ENCODE measurements at regions not wholly inside any gene's neighbourhood (a gene's known extent, or its start where the extent isn't known, plus 50 kb on each side); places are given as distances from the start of the nearest gene placed in this dataset.

DNA sequence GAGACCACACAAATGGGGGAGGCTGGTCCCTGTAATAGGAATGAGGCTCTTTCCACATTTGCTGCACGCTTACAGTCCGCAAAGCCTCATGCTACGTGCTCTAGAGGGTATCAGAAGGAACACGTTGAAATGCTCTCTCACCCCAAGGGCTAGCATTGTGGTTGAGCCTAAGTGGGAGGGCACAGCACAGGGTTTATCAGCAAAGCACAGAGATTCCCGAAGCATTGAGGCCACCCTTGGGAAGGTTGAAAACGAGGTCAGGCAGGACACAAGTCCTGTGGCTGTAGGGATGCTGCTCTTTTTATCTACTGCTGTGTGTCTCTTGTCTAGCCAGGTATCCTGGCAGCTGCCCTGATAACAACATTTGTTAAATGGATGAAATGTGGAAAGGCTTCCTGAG lies 378.3 kb downstream of the EN1 start:
- no peaks in the 10 kb centered on the region for H3K9me3 Mint-ChIP-seq
- no peak overlapping the region for H3K27ac Mint-ChIP-seq
- no peak for ATAC-seq
- no peaks in the 10 kb centered on the region for H3K36me3 Mint-ChIP-seq
- no peaks in the 10 kb centered on the region for H3K4me1 ChIP-seq (ENCODE audit: control insufficient read depth in 2 of 2, insufficient read depth in 2 of 2, low read length in 2 of 2)
- no peak overlapping the region for H3K27ac ChIP-seq (ENCODE audit: low read depth, low read length)
- no peaks in the 10 kb centered on the region for H3K27me3 ChIP-seq (ENCODE audit: control insufficient read depth in 2 of 2, insufficient read depth in 2 of 2, low read length in 2 of 2)
- no peak overlapping the region for H3K4me3 Mint-ChIP-seq
- ChIA-PET POLR2A (no interaction called here), CTCF (no interaction called here)
- H3K9me3 ChIP-seq (ENCODE audit: control insufficient read depth in 2 of 3, low read length in 3 of 3): no peaks in the 10 kb centered on the region
- peaks cover 2 to 42% (median 19%) of the 10 kb centered on the region in 5 donors for H3K27me3 Mint-ChIP-seq
- DNase-seq: no peak
- no peaks in the 10 kb centered on the region for H3K36me3 ChIP-seq (ENCODE audit: control insufficient read depth in 2 of 3, insufficient read depth in 3 of 3, low read length in 3 of 3)
- no peaks in the 10 kb centered on the region for H3K4me1 Mint-ChIP-seq
- no peak overlapping the region for H3K4me3 ChIP-seq (ENCODE audit: low read length)
- intact Hi-C loops (cut with micrococcal nuclease): no loop called here

DNA sequence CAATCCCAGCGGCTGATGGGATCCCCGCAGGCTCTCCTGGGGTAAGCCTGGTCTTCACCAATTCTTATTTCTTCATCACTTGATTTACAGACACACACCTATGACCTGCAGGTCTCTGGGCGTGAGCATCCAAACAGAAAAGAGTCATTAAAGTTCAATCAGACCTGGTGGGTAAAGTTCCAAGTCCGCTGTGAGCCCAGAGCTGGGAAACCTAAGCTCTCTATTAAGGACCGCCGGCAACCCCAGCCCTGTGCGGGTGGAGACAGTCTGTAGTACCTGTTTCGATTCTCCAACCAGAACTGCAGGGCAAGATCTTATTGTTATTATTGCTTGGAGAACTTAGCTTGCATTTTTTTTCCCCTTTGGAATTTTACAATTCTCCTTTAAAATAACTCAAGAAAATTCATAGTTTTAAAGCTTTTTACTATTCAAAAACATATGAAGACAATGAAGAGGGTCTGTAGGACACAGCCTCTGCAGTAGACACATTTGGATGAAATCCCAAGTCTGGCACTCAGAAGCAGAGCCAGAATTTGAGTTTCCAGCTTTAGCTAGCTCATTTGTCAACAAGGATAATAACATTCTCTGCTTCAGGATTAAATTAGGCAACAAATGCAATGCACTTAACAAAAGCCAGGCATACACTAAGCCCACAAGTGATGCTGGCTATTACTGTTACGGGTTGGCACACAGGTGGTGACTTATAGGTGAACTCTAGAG lies 376.4 kb downstream of the INSIG2 start:
- peaks cover 2 to 55% (median 32%) of the 10 kb centered on the region in 5 donors for H3K27me3 Mint-ChIP-seq
- no peak for ATAC-seq
- Histone ChIP-seq H3K4me3 (ENCODE audit: low read length) (no peak overlapping the region), H3K4me1 (ENCODE audit: control insufficient read depth in 2 of 2, insufficient read depth in 2 of 2, low read length in 2 of 2) (no peaks in the 10 kb centered on the region), H3K27ac (ENCODE audit: low read depth, low read length) (no peak overlapping the region), H3K9me3 (ENCODE audit: control insufficient read depth in 2 of 3, low read length in 3 of 3) (no peaks in the 10 kb centered on the region), H3K27me3 (ENCODE audit: control insufficient read depth in 2 of 2, insufficient read depth in 2 of 2, low read length in 2 of 2) (no peaks in the 10 kb centered on the region), H3K36me3 (ENCODE audit: control insufficient read depth in 2 of 3, insufficient read depth in 3 of 3, low read length in 3 of 3) (no peaks in the 10 kb centered on the region)
- no peak overlapping the region for H3K4me3 Mint-ChIP-seq
- ChIA-PET POLR2A (no interaction called here), CTCF (no interaction called here)
- H3K4me1 Mint-ChIP-seq: no peaks in the 10 kb centered on the region
- no peak for DNase-seq
- H3K9me3 Mint-ChIP-seq: no peaks in the 10 kb centered on the region
- H3K27ac Mint-ChIP-seq: no peak overlapping the region
- no peaks in the 10 kb centered on the region for H3K36me3 Mint-ChIP-seq
- intact Hi-C loops (cut with micrococcal nuclease): no loop called here

GRCh38 chr2:118464046-118464445 lies 375.8 kb downstream of the INSIG2 start:
- intact Hi-C loops (cut with micrococcal nuclease): no loop called here
- Histone ChIP-seq H3K4me3 (ENCODE audit: low read length) (no peak overlapping the region), H3K27me3 (ENCODE audit: control insufficient read depth in 2 of 2, insufficient read depth in 2 of 2, low read length in 2 of 2) (peaks cover 0 to 1% of the 10 kb centered on the region in 2 donors), H3K4me1 (ENCODE audit: control insufficient read depth in 2 of 2, insufficient read depth in 2 of 2, low read length in 2 of 2) (no peaks in the 10 kb centered on the region), H3K9me3 (ENCODE audit: control insufficient read depth in 2 of 3, low read length in 3 of 3) (no peaks in the 10 kb centered on the region), H3K36me3 (ENCODE audit: control insufficient read depth in 2 of 3, insufficient read depth in 3 of 3, low read length in 3 of 3) (no peaks in the 10 kb centered on the region), H3K27ac (ENCODE audit: low read depth, low read length) (no peak overlapping the region)
- Mint-ChIP-seq H3K4me3 (no peak overlapping the region), H3K4me1 (no peaks in the 10 kb centered on the region), H3K36me3 (no peaks in the 10 kb centered on the region), H3K27ac (no peak overlapping the region), H3K9me3 (no peaks in the 10 kb centered on the region), H3K27me3 (peaks cover 1 to 52% (median 29%) of the 10 kb centered on the region in 5 donors)
- ATAC-seq (no peak), DNase-seq (no peak)
- POLR2A ChIA-PET: no interaction called here
- CTCF ChIA-PET: no interaction called here

DNA sequence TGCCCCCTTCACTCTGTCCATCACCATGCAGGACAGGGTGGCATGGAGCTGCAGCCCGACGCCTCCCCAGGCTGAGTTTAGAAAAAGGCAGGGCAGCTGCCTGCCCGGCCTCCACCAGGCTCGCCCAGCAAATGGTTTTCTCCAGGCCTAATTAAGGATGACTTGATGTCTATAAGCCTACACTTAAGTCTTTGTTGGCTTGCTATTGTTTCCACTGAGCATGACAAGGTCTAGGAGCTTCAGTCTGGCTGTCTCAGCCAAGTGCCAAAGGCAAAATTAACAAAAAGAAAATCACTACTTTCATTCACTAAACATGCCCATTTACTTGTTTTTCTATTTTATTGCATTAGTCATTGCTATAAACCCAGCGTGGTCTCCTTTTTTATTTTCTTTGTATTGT lies 372.2 kb downstream of the INSIG2 start:
- ATAC-seq: no peak
- H3K27ac ChIP-seq (ENCODE audit: low read depth, low read length): no peak overlapping the region
- Mint-ChIP-seq H3K4me1 (no peaks in the 10 kb centered on the region), H3K9me3 (no peaks in the 10 kb centered on the region), H3K27ac (no peak overlapping the region), H3K27me3 (peaks cover 0 to 58% (median 30%) of the 10 kb centered on the region in 5 donors), H3K36me3 (no peaks in the 10 kb centered on the region), H3K4me3 (no peak overlapping the region)
- no peak overlapping the region for H3K4me3 ChIP-seq (ENCODE audit: low read length)
- CTCF ChIA-PET: interaction anchor here (0.6 kb wide), 1 partner anchor 34 kb away, joined by 3 read pairs; no protein-coding TSS in a partner anchor
- no peaks in the 10 kb centered on the region for H3K36me3 ChIP-seq (ENCODE audit: control insufficient read depth in 2 of 3, insufficient read depth in 3 of 3, low read length in 3 of 3)
- H3K9me3 ChIP-seq (ENCODE audit: control insufficient read depth in 2 of 3, low read length in 3 of 3): no peaks in the 10 kb centered on the region
- H3K4me1 ChIP-seq (ENCODE audit: control insufficient read depth in 2 of 2, insufficient read depth in 2 of 2, low read length in 2 of 2): no peaks in the 10 kb centered on the region
- no peak for DNase-seq
- H3K27me3 ChIP-seq (ENCODE audit: control insufficient read depth in 2 of 2, insufficient read depth in 2 of 2, low read length in 2 of 2): peaks cover 0 to 3% of the 10 kb centered on the region in 2 donors
- intact Hi-C loops (cut with micrococcal nuclease): no loop called here
- POLR2A ChIA-PET: no interaction called here

GRCh38 chr2:118459426-118459825 lies 371.2 kb downstream of the INSIG2 start:
- intact Hi-C loops (cut with micrococcal nuclease): no loop called here
- ChIA-PET CTCF (no interaction called here), POLR2A (interaction anchor here (0.7 kb wide), 1 partner anchor 427 kb away, joined by 3 read pairs; no protein-coding TSS in a partner anchor)
- Histone ChIP-seq H3K4me1 (ENCODE audit: control insufficient read depth in 2 of 2, insufficient read depth in 2 of 2, low read length in 2 of 2) (no peaks in the 10 kb centered on the region), H3K27me3 (ENCODE audit: control insufficient read depth in 2 of 2, insufficient read depth in 2 of 2, low read length in 2 of 2) (peaks cover 0 to 3% of the 10 kb centered on the region in 2 donors), H3K9me3 (ENCODE audit: control insufficient read depth in 2 of 3, low read length in 3 of 3) (no peaks in the 10 kb centered on the region), H3K36me3 (ENCODE audit: control insufficient read depth in 2 of 3, insufficient read depth in 3 of 3, low read length in 3 of 3) (no peaks in the 10 kb centered on the region), H3K27ac (ENCODE audit: low read depth, low read length) (no peak overlapping the region), H3K4me3 (ENCODE audit: low read length) (no peak overlapping the region)
- Mint-ChIP-seq H3K4me3 (no peak overlapping the region), H3K36me3 (no peaks in the 10 kb centered on the region), H3K4me1 (no peaks in the 10 kb centered on the region), H3K9me3 (peaks cover 0 to 2% (median 0%) of the 10 kb centered on the region in 11 donors), H3K27me3 (peaks cover 0 to 61% (median 30%) of the 10 kb centered on the region in 5 donors), H3K27ac (no peak overlapping the region)
- ATAC-seq (no peak), DNase-seq (no peak)

DNA sequence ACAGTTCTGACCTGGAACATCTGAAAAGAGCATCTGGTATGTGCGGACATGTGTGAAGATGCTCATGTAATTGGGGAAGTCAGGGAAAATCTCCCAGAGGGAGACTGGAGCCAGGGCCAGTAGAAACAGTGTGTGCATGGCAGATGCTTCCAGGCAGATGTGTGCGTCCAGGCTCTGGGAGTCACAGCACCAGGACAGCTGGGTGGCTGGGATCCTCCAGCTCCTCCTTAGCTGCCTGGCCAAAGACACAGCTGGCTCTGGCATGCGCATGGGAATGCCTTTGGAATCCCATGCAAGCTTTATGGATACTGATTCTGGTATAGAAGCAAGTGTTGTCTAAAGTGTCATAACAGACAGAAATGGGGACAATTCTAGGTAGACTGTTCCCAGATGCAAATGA lies 369.7 kb downstream of the INSIG2 start:
- POLR2A ChIA-PET: no interaction called here
- DNase-seq: no peak
- ATAC-seq: no peak
- Histone ChIP-seq H3K4me3 (ENCODE audit: low read length) (no peak overlapping the region), H3K36me3 (ENCODE audit: control insufficient read depth in 2 of 3, insufficient read depth in 3 of 3, low read length in 3 of 3) (no peaks in the 10 kb centered on the region), H3K4me1 (ENCODE audit: control insufficient read depth in 2 of 2, insufficient read depth in 2 of 2, low read length in 2 of 2) (no peaks in the 10 kb centered on the region), H3K9me3 (ENCODE audit: control insufficient read depth in 2 of 3, low read length in 3 of 3) (no peaks in the 10 kb centered on the region), H3K27me3 (ENCODE audit: control insufficient read depth in 2 of 2, insufficient read depth in 2 of 2, low read length in 2 of 2) (peaks cover 0 to 3% of the 10 kb centered on the region in 2 donors), H3K27ac (ENCODE audit: low read depth, low read length) (no peak overlapping the region)
- H3K9me3 Mint-ChIP-seq: peaks cover 0 to 6% (median 0%) of the 10 kb centered on the region in 11 donors
- no peaks in the 10 kb centered on the region for H3K4me1 Mint-ChIP-seq
- intact Hi-C loops (cut with micrococcal nuclease): no loop called here
- peaks cover 0 to 61% (median 26%) of the 10 kb centered on the region in 5 donors for H3K27me3 Mint-ChIP-seq
- CTCF ChIA-PET: no interaction called here
- H3K36me3 Mint-ChIP-seq: no peaks in the 10 kb centered on the region
- H3K4me3 Mint-ChIP-seq: no peak overlapping the region
- no peak overlapping the region for H3K27ac Mint-ChIP-seq

DNA sequence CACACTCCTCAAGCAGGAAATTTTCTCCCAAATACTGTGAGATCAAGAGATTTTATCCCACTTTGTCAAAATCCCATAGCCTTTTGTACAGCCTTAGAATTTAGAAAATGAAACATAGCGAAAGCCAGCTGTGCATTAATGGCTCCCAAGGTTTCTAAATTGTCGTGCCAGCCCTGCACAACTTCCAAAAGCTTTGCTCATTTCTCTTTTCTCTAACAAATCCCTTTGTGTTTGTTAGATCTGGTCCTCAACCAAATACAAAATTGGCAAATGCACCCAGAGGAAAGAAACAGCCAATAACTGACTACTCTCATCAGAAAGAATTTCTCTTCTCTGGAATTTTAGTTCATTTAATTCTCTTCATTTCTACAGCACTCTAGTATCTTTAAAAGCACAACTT lies 361.1 kb downstream of the INSIG2 start:
- Mint-ChIP-seq H3K27ac (no peak overlapping the region), H3K27me3 (peaks cover 3 to 16% (median 10%) of the 10 kb centered on the region in 5 donors), H3K9me3 (peaks cover 0 to 8% (median 0%) of the 10 kb centered on the region in 11 donors), H3K4me1 (no peaks in the 10 kb centered on the region), H3K4me3 (no peak overlapping the region), H3K36me3 (no peaks in the 10 kb centered on the region)
- POLR2A ChIA-PET: no interaction called here
- Histone ChIP-seq H3K27me3 (ENCODE audit: control insufficient read depth in 2 of 2, insufficient read depth in 2 of 2, low read length in 2 of 2) (no peaks in the 10 kb centered on the region), H3K9me3 (ENCODE audit: control insufficient read depth in 2 of 3, low read length in 3 of 3) (no peaks in the 10 kb centered on the region), H3K4me1 (ENCODE audit: control insufficient read depth in 2 of 2, insufficient read depth in 2 of 2, low read length in 2 of 2) (no peaks in the 10 kb centered on the region), H3K27ac (ENCODE audit: low read depth, low read length) (no peak overlapping the region), H3K36me3 (ENCODE audit: control insufficient read depth in 2 of 3, insufficient read depth in 3 of 3, low read length in 3 of 3) (no peaks in the 10 kb centered on the region), H3K4me3 (ENCODE audit: low read length) (no peak overlapping the region)
- CTCF ChIA-PET: no interaction called here
- intact Hi-C loops (cut with micrococcal nuclease): no loop called here
- DNase-seq: no peak
- ATAC-seq: no peak

All from naive thymus-derived CD4-positive, alpha-beta T cell (primary cell).